HEK293 (cell line): ENCODE measurements at regions not wholly inside any gene's neighbourhood (a gene's known extent, or its start where the extent isn't known, plus 50 kb on each side); places are given as distances from the start of the nearest gene placed in this dataset.

Experiments used
- ZNF274 ChIP-seq, 2 experiments: fragments of 200-500 bp in 1 of 2; fragments of 450-650 bp in 1 of 2; sonication (Bioruptor generic) in 1 of 2; formaldehyde crosslinking in 1 of 2; IDR thresholded peaks; 2 replicates each; pipeline versions ENCODE4 v1.5.1 to v1.6.1; 2014 to 2016; ENCODE audit warnings: borderline replicate concordance in 1 of 2, inconsistent platforms in 1 of 2, low read length in 1 of 2, missing biosample characterization in 1 of 2, missing genetic modification characterization in 1 of 2
- TF ChIP-seq, protein P1 (sequence below): fragments of 450-650 bp; formaldehyde crosslinking; IDR thresholded peaks from 2 replicates; pipeline ENCODE4 v1.5.1; 2016; ENCODE audit warnings: missing biosample characterization, missing genetic modification characterization

DNA sequence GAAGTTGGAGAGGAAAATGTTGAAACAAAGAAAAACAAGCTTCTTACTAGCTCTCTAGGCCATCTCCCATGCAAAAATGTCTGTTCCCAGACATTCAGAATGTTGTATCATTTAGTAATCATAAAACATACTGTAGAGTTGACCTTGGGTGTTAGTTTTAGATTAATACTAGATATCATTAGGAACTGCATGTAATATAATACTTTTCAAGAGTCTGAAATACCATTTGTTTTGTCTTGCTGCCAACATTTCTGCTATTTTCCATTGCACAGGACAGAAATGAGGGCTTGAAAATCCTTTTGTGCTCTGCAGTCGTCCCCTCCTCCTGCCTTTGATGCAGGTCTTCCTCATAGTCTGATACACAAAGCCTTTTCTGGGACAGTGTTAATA lies 89.5 kb upstream of the RBMS1 start:
- TF ChIP-seq, protein P1, sequence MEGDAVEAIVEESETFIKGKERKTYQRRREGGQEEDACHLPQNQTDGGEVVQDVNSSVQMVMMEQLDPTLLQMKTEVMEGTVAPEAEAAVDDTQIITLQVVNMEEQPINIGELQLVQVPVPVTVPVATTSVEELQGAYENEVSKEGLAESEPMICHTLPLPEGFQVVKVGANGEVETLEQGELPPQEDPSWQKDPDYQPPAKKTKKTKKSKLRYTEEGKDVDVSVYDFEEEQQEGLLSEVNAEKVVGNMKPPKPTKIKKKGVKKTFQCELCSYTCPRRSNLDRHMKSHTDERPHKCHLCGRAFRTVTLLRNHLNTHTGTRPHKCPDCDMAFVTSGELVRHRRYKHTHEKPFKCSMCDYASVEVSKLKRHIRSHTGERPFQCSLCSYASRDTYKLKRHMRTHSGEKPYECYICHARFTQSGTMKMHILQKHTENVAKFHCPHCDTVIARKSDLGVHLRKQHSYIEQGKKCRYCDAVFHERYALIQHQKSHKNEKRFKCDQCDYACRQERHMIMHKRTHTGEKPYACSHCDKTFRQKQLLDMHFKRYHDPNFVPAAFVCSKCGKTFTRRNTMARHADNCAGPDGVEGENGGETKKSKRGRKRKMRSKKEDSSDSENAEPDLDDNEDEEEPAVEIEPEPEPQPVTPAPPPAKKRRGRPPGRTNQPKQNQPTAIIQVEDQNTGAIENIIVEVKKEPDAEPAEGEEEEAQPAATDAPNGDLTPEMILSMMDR: no peak
- no peak for TF ChIP-seq ZNF274 (IDR thresholded peaks at IDR 0.05; ENCODE audit: low read length)
- no peak for TF ChIP-seq ZNF274 (tag by site-specific recombination; IDR thresholded peaks at IDR 0.05; ENCODE audit: borderline replicate concordance)
